Tibial artery (tissue), 4 donors: ENCODE measurements at regions not wholly inside any gene's neighbourhood (a gene's known extent, or its start where the extent isn't known, plus 50 kb on each side); places are given as distances from the start of the nearest gene placed in this dataset.
A peak's percentile ranks its signal among the peaks of the same experiment; 100 is the strongest.

Experiments used
- DNase-seq, 2 donors: peaks; one replicate each; pipeline ENCODE4 v3.0.0-alpha.2; 2019
- H3K27ac ChIP-seq, 2 donors: fragments of 200-600 bp; sonication (generic) in 1 of 2; 1 replicate in 1 of 2; 2 replicates in 1 of 2; pipeline ENCODE4 v1.5.1; 2018 to 2019; ENCODE audit warnings: mild to moderate bottlenecking in 1 of 2
- H3K27me3 ChIP-seq, 2 donors: fragments of 200-600 bp; sonication (generic) in 1 of 2; one replicate each; pipeline versions ENCODE4 v1.5.1 to v1.6.0; 2016 to 2019
- H3K36me3 ChIP-seq, 3 donors: fragments of 200-600 bp; sonication (generic) in 2 of 3; one replicate each; pipeline ENCODE4 v1.5.1; 2016 to 2019; ENCODE audit warnings: mild to moderate bottlenecking in 2 of 3
- H3K4me1 ChIP-seq, 4 donors: fragments of 200-600 bp; sonication (generic) in 2 of 4; 1 replicate in 3 of 4; 2 replicates in 1 of 4; pipeline ENCODE4 v1.5.1; 2016 to 2019
- H3K4me3 ChIP-seq, 2 donors: fragments of 200-600 bp; sonication (generic) in 1 of 2; 1 replicate in 1 of 2; 2 replicates in 1 of 2; pipeline ENCODE4 v1.5.1; 2018 to 2019; ENCODE audit warnings: mild to moderate bottlenecking in 2 of 2
- H3K9me3 ChIP-seq, 3 donors: fragments of 200-600 bp; sonication (generic) in 1 of 3; one replicate each; pipeline ENCODE4 v1.5.1; 2016 to 2019
- intact Hi-C: fragments of 100-400 bp; cut with DNase I; formaldehyde crosslinking; loops from one replicate; pipeline ENCODE4 v1.15.0; 2023; ENCODE audit warnings: low total_unique reads
- TF ChIP-seq, protein P1 (sequence below), 2 experiments: fragments of 200-600 bp in 1 of 2; fragments of 450-650 bp in 1 of 2; IDR thresholded peaks; one replicate each; pipeline ENCODE4 v1.5.1; 2017 to 2019; ENCODE audit warnings: antibody characterized with exemption in 2 of 2, mild to moderate bottlenecking in 1 of 2, moderate library complexity in 1 of 2

DNA sequence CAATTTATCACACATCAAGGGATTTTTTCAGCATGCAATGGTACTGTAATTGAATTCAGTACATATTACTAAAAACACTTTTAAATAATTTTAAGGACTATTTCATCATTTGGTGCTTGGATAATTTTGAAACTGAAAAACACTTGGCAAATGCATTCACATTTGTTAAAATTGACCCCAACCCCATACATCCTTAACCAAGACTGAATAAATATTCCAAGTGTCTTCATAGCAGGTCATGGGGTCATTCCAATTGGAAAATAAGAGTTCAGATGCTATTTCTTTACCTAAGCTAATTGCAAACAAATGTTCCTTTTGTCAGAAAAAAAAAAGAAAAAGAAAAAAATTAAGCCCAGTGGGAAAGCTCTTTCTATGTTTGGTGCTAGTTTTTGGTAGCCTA, 516.4 kb upstream of the SPRY2 start:
- TF ChIP-seq, protein P1, sequence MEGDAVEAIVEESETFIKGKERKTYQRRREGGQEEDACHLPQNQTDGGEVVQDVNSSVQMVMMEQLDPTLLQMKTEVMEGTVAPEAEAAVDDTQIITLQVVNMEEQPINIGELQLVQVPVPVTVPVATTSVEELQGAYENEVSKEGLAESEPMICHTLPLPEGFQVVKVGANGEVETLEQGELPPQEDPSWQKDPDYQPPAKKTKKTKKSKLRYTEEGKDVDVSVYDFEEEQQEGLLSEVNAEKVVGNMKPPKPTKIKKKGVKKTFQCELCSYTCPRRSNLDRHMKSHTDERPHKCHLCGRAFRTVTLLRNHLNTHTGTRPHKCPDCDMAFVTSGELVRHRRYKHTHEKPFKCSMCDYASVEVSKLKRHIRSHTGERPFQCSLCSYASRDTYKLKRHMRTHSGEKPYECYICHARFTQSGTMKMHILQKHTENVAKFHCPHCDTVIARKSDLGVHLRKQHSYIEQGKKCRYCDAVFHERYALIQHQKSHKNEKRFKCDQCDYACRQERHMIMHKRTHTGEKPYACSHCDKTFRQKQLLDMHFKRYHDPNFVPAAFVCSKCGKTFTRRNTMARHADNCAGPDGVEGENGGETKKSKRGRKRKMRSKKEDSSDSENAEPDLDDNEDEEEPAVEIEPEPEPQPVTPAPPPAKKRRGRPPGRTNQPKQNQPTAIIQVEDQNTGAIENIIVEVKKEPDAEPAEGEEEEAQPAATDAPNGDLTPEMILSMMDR (IDR thresholded peaks at IDR 0.05): no peak
- H3K4me1 ChIP-seq: no peaks in the 10 kb centered on the region
- intact Hi-C loops: no loop called here
- no peak overlapping the region for H3K27ac ChIP-seq
- H3K36me3 ChIP-seq: no peaks in the 10 kb centered on the region
- H3K27me3 ChIP-seq: no peaks in the 10 kb centered on the region
- no peaks in the 10 kb centered on the region for H3K9me3 ChIP-seq
- DNase-seq: no peak
- no peak overlapping the region for H3K4me3 ChIP-seq

DNA sequence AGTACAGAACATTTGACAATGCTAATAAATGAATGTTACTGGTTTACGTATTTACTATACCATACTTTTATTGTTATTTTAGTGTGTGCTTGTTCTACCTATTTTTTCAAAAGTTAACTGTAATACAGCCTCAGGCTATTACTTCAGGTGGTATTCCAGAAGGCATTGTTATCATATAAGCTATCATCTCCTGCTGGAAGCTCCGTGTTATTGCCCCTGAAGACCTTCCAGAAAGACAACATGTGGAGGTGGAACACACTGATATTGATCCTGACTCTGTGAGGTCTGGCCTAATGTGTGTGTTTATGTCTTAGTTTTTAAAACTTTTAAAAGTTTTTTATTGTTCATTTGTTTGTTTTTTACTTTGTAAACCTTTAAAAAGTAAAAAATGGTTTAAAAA, 509.8 kb upstream of the SPRY2 start:
- Histone ChIP-seq H3K27ac (no peak overlapping the region), H3K4me3 (no peak overlapping the region), H3K4me1 (no peaks in the 10 kb centered on the region), H3K36me3 (no peaks in the 10 kb centered on the region), H3K27me3 (no peaks in the 10 kb centered on the region), H3K9me3 (no peaks in the 10 kb centered on the region)
- DNase-seq: no peak
- TF ChIP-seq, protein P1 (IDR thresholded peaks at IDR 0.05): no peak
- intact Hi-C loops: no loop called here

DNA sequence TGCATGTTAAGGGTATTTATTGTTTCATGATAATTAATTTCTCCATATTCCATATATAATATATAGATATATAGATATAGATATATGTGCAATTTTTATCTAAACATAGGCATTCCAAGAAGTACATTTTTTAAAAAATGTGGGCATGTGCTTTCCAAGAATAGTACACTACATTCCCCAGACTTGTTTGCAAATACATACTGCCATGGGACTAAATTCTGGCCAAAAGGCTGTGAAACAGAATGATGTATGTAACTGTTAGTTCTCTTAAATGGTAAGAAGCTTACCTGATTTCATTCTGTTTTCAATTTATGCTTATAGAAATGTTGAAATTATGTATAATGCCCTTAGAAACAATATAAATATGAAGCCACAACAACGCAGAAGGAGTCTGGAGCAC, 503.2 kb upstream of the SPRY2 start:
- intact Hi-C loops: no loop called here
- H3K4me1 ChIP-seq: no peaks in the 10 kb centered on the region
- no peaks in the 10 kb centered on the region for H3K9me3 ChIP-seq
- DNase-seq: no peak
- no peak overlapping the region for H3K4me3 ChIP-seq
- no peaks in the 10 kb centered on the region for H3K27me3 ChIP-seq
- TF ChIP-seq, protein P1 (IDR thresholded peaks at IDR 0.05): no peak
- H3K27ac ChIP-seq: no peak overlapping the region
- H3K36me3 ChIP-seq: no peaks in the 10 kb centered on the region

DNA sequence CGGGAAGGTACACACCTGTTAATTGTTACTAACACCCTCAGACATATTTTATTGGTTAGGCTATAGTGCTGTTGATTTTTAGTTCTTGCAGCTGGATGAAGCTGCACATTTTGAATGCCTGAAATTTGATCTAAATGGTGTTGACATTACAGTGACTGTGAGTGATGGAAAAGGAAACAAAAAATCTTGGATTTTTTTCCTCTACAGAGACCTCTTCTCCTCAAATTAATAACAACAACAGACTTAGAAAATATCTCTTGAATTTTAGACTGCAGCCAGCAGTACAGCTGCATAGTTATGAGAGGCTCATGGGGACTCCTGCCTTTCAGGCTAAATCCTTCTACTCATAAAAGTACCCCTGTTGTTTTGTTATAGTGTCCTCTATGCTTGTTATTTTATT, 500.5 kb upstream of the SPRY2 start:
- Histone ChIP-seq H3K27ac (no peak overlapping the region), H3K4me1 (no peaks in the 10 kb centered on the region), H3K27me3 (no peaks in the 10 kb centered on the region), H3K36me3 (no peaks in the 10 kb centered on the region), H3K9me3 (no peaks in the 10 kb centered on the region), H3K4me3 (no peak overlapping the region)
- intact Hi-C loops: no loop called here
- DNase-seq: no peak
- TF ChIP-seq, protein P1 (IDR thresholded peaks at IDR 0.05): no peak

DNA sequence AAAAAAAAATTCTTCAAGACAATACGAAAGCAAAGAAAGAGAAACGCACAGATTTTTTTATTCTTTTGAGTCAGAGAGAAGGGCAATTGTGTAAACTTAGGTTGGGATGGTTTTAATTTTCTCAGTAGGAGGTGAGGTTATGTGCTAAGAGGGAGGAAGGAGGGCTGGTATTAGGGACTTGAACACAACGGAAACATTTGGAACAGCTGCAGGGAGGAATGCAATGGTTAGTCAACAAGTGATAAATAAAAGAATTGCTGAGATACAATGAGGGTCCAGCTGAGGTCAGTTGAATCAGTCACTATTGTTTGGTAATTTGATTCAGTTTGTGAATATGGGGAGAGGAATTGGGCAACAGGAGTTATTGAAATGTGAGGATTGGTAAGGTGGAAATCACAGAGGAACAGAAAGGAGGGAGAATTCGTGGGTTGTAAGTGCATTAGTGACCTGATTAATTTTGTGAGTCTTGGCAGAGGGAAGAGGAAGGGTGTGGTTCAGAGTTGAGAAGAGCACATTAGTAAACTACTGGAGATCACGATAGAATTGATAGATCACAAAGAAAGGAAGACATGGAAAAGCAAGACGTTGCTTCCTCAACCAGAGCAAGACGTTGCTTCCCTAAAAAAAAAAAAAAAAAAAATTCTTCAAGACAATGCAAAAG, 499.5 kb upstream of the SPRY2 start:
- no peak overlapping the region for H3K4me3 ChIP-seq
- DNase-seq: peak in 1 of 2 donors; percentile 30
- H3K36me3 ChIP-seq: no peaks in the 10 kb centered on the region
- no peaks in the 10 kb centered on the region for H3K4me1 ChIP-seq
- H3K9me3 ChIP-seq: no peaks in the 10 kb centered on the region
- intact Hi-C loops: no loop called here
- no peaks in the 10 kb centered on the region for H3K27me3 ChIP-seq
- no peak overlapping the region for H3K27ac ChIP-seq
- TF ChIP-seq, protein P1 (IDR thresholded peaks at IDR 0.05): no peak

DNA sequence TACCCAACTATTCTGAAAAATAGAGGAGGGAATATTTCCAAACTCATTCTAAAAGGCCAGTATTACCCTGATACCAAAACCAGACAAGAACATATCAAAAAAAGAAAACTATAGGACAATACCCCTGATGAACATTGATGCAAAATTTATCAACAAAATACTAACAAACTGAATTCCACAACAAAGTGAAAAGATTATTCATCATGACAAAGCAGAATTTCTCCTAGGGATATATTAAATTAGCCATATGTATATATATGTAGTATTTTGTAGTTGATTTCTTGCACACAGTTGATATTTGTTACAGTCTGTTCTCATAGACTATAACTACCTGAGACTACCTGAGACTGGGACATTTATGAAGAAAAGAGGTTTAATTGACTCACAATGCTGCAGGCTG, 495.0 kb upstream of the SPRY2 start:
- Histone ChIP-seq H3K36me3 (no peaks in the 10 kb centered on the region), H3K27ac (no peak overlapping the region), H3K4me1 (no peaks in the 10 kb centered on the region), H3K9me3 (peaks cover 0 to 22% (median 18%) of the 10 kb centered on the region in 3 donors), H3K27me3 (no peaks in the 10 kb centered on the region), H3K4me3 (no peak overlapping the region)
- DNase-seq: no peak
- intact Hi-C loops: no loop called here
- TF ChIP-seq, protein P1 (IDR thresholded peaks at IDR 0.05): no peak
